Thyroid gland (tissue), 4 donors: ENCODE measurements at regions not wholly inside any gene's neighbourhood (a gene's known extent, or its start where the extent isn't known, plus 50 kb on each side); places are given as distances from the start of the nearest gene placed in this dataset.

ENCODE experiments used
- DNase-seq, 2 donors: peaks; one replicate each; pipeline ENCODE4 v3.0.0-alpha.2; 2019
- H3K27ac ChIP-seq, 3 donors: fragments of 200-600 bp; sonication (generic); 1 replicate in 2 of 3; 2 replicates in 1 of 3; pipeline ENCODE4 v1.5.1; 2016 to 2019; ENCODE audit warnings: mild to moderate bottlenecking in 1 of 3, moderate library complexity in 1 of 3
- H3K27me3 ChIP-seq: fragments of 200-600 bp; sonication (generic); one replicate; pipeline ENCODE4 v1.5.1; 2019
- H3K36me3 ChIP-seq, 2 donors: fragments of 200-600 bp; sonication (generic); one replicate each; pipeline ENCODE4 v1.5.1; 2016 to 2019
- H3K4me1 ChIP-seq, 2 donors: fragments of 200-600 bp; sonication (generic); one replicate each; pipeline ENCODE4 v1.5.1; 2017 to 2019
- H3K4me3 ChIP-seq, 3 donors: fragments of 200-600 bp; sonication (generic); replicated peaks in 1 of 3; 1 replicate in 2 of 3; 2 replicates in 1 of 3; pipeline ENCODE4 v1.5.1; 2016; ENCODE audit warnings: mild to moderate bottlenecking in 1 of 3
- H3K9me3 ChIP-seq: fragments of 200-600 bp; sonication (generic); one replicate; pipeline ENCODE4 v1.5.1; 2017
- CTCF ChIP-seq, 6 experiments: fragments of 200-600 bp in 3 of 6; fragments of 450-650 bp in 3 of 6; sonication (generic) in 3 of 6; IDR thresholded peaks; one replicate each; pipeline ENCODE4 v1.5.1; 2016 to 2019; ENCODE audit warnings: antibody characterized with exemption in 6 of 6, mild to moderate bottlenecking in 2 of 6, inconsistent platforms in 1 of 6, moderate library complexity in 1 of 6
- POLR2A ChIP-seq, 2 donors: fragments of 450-650 bp; IDR thresholded peaks; one replicate each; pipeline ENCODE4 v1.6.1; 2017; ENCODE audit warnings: antibody characterized with exemption in 2 of 2, mild to moderate bottlenecking in 2 of 2, moderate library complexity in 1 of 2
- WGBS, 2 donors: methylation state at CpG; one replicate each; pipeline ENCODE4 v1.1.5; 2017; 5-methylcytosine and 5-hydroxymethylcytosine counted together
- intact Hi-C: fragments of 100-400 bp; cut with DNase I; formaldehyde crosslinking; loops from one replicate; pipeline ENCODE4 v1.15.1; 2023

- Histone ChIP-seq H3K4me3 (no peak overlapping the region), H3K36me3 (no peaks in the 10 kb centered on the region), H3K4me1 (no peaks in the 10 kb centered on the region), H3K27me3 (no peaks in the 10 kb centered on the region), H3K9me3 (no peaks in the 10 kb centered on the region), H3K27ac (no peak overlapping the region)
- TF ChIP-seq CTCF (IDR thresholded peaks at IDR 0.05): no peak
- TF ChIP-seq POLR2A (IDR thresholded peaks at IDR 0.05): no peak
- 78 to 82% methylated on average over 3 of the region's 3 CpGs for WGBS, 2 donors
- intact Hi-C loops: no loop called here
- DNase-seq: no peak
Measured at GRCh38 chr4:60657041-60657440, 543.1 kb upstream of the ADGRL3 start.

- no peak overlapping the region for H3K4me3 ChIP-seq
- no peaks in the 10 kb centered on the region for H3K36me3 ChIP-seq
- H3K27me3 ChIP-seq: no peaks in the 10 kb centered on the region
Measured at GRCh38 chr4:60657807-60658206, 542.3 kb upstream of the ADGRL3 start.

GRCh38 chr4:60663769-60664168, 536.4 kb upstream of the ADGRL3 start:
- intact Hi-C loops: no loop called here
- H3K27me3 ChIP-seq: no peaks in the 10 kb centered on the region
- 95 to 96% methylated on average over 4 of the region's 4 CpGs for WGBS, 2 donors

More at GRCh38 chr4:60657807-60658206, 542.3 kb upstream of the ADGRL3 start:
- no peak for DNase-seq
- Histone ChIP-seq H3K27ac (no peak overlapping the region), H3K4me1 (no peaks in the 10 kb centered on the region), H3K9me3 (no peaks in the 10 kb centered on the region)
- TF ChIP-seq POLR2A (IDR thresholded peaks at IDR 0.05) (no peak), CTCF (IDR thresholded peaks at IDR 0.05) (no peak)
- intact Hi-C loops: no loop called here

GRCh38 chr4:60682901-60683300, 517.2 kb upstream of the ADGRL3 start:
- Histone ChIP-seq H3K9me3 (no peaks in the 10 kb centered on the region), H3K36me3 (no peaks in the 10 kb centered on the region), H3K27ac (no peak overlapping the region), H3K4me1 (no peaks in the 10 kb centered on the region), H3K27me3 (no peaks in the 10 kb centered on the region), H3K4me3 (no peak overlapping the region)
- WGBS, 2 donors: 63 to 70% methylated on average over 1 of the region's 1 CpG
- DNase-seq: no peak
- intact Hi-C loops: no loop called here
- no peak for TF ChIP-seq CTCF (IDR thresholded peaks at IDR 0.05)
- no peak for TF ChIP-seq POLR2A (IDR thresholded peaks at IDR 0.05)

More at GRCh38 chr4:60663769-60664168, 536.4 kb upstream of the ADGRL3 start:
- H3K9me3 ChIP-seq: no peaks in the 10 kb centered on the region
- H3K27ac ChIP-seq: no peak overlapping the region
- no peak for DNase-seq
- H3K4me1 ChIP-seq: no peaks in the 10 kb centered on the region
- no peaks in the 10 kb centered on the region for H3K36me3 ChIP-seq
- no peak for TF ChIP-seq CTCF (IDR thresholded peaks at IDR 0.05)
- TF ChIP-seq POLR2A (IDR thresholded peaks at IDR 0.05): no peak
- H3K4me3 ChIP-seq: no peak overlapping the region

GRCh38 chr4:60683357-60683756, 516.8 kb upstream of the ADGRL3 start:
- 69 to 85% methylated on average over 1 of the region's 1 CpG for WGBS, 2 donors
- TF ChIP-seq CTCF (IDR thresholded peaks at IDR 0.05) (no peak), POLR2A (IDR thresholded peaks at IDR 0.05) (no peak)
- Histone ChIP-seq H3K27me3 (no peaks in the 10 kb centered on the region), H3K27ac (no peak overlapping the region), H3K4me1 (no peaks in the 10 kb centered on the region), H3K9me3 (no peaks in the 10 kb centered on the region), H3K4me3 (no peak overlapping the region), H3K36me3 (no peaks in the 10 kb centered on the region)
- intact Hi-C loops: no loop called here
- DNase-seq: no peak
